ENCODE measurements at regions not wholly inside any gene's neighbourhood (a gene's known extent, or its start where the extent isn't known, plus 50 kb on each side); places are given as distances from the start of the nearest gene placed in this dataset.

GRCh38 chr2:146080925-146081324 lies 1561.0 kb upstream of the ZEB2 start:
- FAIRE-seq (no peak), DNase-seq (ENCODE audit: insufficient read length, low spot score) (no peak)

- DNase-seq (ENCODE audit: insufficient read length, low spot score) (no peak), FAIRE-seq (no peak)
Measured at GRCh38 chr2:146079216-146079615, 1559.3 kb upstream of the ZEB2 start.

- DNase-seq (ENCODE audit: insufficient read length, low spot score) = no peak
- no peak for FAIRE-seq
Measured at GRCh38 chr2:146077156-146077555, 1557.2 kb upstream of the ZEB2 start.

- FAIRE-seq (no peak), DNase-seq (ENCODE audit: insufficient read length, low spot score) (no peak)
Measured at GRCh38 chr2:146068051-146068450, 1548.1 kb upstream of the ZEB2 start.

GRCh38 chr2:146048141-146048540 lies 1528.2 kb upstream of the ZEB2 start:
- DNase-seq (ENCODE audit: insufficient read length, low spot score) = no peak
- no peak for FAIRE-seq

- DNase-seq (ENCODE audit: insufficient read length, low spot score) (no peak), FAIRE-seq (no peak)
Measured at GRCh38 chr2:146041274-146041910, 1521.5 kb upstream of the ZEB2 start.

GRCh38 chr2:146040051-146040450 lies 1520.1 kb upstream of the ZEB2 start:
- FAIRE-seq (no peak), DNase-seq (ENCODE audit: insufficient read length, low spot score) (no peak)

GRCh38 chr2:146038014-146038413 lies 1518.1 kb upstream of the ZEB2 start:
- FAIRE-seq (no peak), DNase-seq (ENCODE audit: insufficient read length, low spot score) (no peak)

- no peak for FAIRE-seq
- no peak for DNase-seq (ENCODE audit: insufficient read length, low spot score)
Measured at GRCh38 chr2:146037334-146037870, 1517.5 kb upstream of the ZEB2 start.

- DNase-seq (ENCODE audit: insufficient read length, low spot score) (no peak), FAIRE-seq (peak; percentile 4)
Measured at GRCh38 chr2:146031158-146031557, 1511.2 kb upstream of the ZEB2 start.

GRCh38 chr2:146027156-146027555 lies 1507.2 kb upstream of the ZEB2 start:
- FAIRE-seq = no peak

GRCh38 chr2:146025519-146025918 lies 1505.6 kb upstream of the ZEB2 start:
- DNase-seq (ENCODE audit: insufficient read length, low spot score) (no peak), FAIRE-seq (no peak)

More at GRCh38 chr2:146027156-146027555, 1507.2 kb upstream of the ZEB2 start:
- DNase-seq (ENCODE audit: insufficient read length, low spot score) = no peak

- FAIRE-seq (no peak), DNase-seq (ENCODE audit: insufficient read length, low spot score) (no peak)
Measured at GRCh38 chr2:146024212-146024743, 1504.4 kb upstream of the ZEB2 start.

GRCh38 chr2:146004462-146004861 lies 1484.5 kb upstream of the ZEB2 start:
- no peak for FAIRE-seq
- no peak for DNase-seq (ENCODE audit: insufficient read length, low spot score)

- FAIRE-seq = no peak
- no peak for DNase-seq (ENCODE audit: insufficient read length, low spot score)
Measured at GRCh38 chr2:146003337-146003736, 1483.4 kb upstream of the ZEB2 start.

GRCh38 chr2:145994910-145995309 lies 1475.0 kb upstream of the ZEB2 start:
- FAIRE-seq = no peak
- DNase-seq (ENCODE audit: insufficient read length, low spot score) = no peak

GRCh38 chr2:145992572-145992971 lies 1472.7 kb upstream of the ZEB2 start:
- FAIRE-seq = no peak
- no peak for DNase-seq (ENCODE audit: insufficient read length, low spot score)

GRCh38 chr2:145987793-145988192 lies 1467.9 kb upstream of the ZEB2 start:
- FAIRE-seq = no peak
- no peak for DNase-seq (ENCODE audit: insufficient read length, low spot score)

GRCh38 chr2:145985517-145985916 lies 1465.6 kb upstream of the ZEB2 start:
- FAIRE-seq (no peak), DNase-seq (ENCODE audit: insufficient read length, low spot score) (no peak)

- no peak for FAIRE-seq
- peak; percentile 7 for DNase-seq (ENCODE audit: insufficient read length, low spot score)
Measured at GRCh38 chr2:145984580-145984979, 1464.7 kb upstream of the ZEB2 start.

GRCh38 chr2:145980318-145980717 lies 1460.4 kb upstream of the ZEB2 start:
- no peak for DNase-seq (ENCODE audit: insufficient read length, low spot score)

GRCh38 chr2:145975406-145975805 lies 1455.5 kb upstream of the ZEB2 start:
- FAIRE-seq (no peak), DNase-seq (ENCODE audit: insufficient read length, low spot score) (no peak)

More at GRCh38 chr2:145980318-145980717, 1460.4 kb upstream of the ZEB2 start:
- FAIRE-seq = no peak

All from HTR-8/SVneo (cell line).